ENCODE measurements at regions not wholly inside any gene's neighbourhood (a gene's known extent, or its start where the extent isn't known, plus 50 kb on each side); places are given as distances from the start of the nearest gene placed in this dataset.

DNA sequence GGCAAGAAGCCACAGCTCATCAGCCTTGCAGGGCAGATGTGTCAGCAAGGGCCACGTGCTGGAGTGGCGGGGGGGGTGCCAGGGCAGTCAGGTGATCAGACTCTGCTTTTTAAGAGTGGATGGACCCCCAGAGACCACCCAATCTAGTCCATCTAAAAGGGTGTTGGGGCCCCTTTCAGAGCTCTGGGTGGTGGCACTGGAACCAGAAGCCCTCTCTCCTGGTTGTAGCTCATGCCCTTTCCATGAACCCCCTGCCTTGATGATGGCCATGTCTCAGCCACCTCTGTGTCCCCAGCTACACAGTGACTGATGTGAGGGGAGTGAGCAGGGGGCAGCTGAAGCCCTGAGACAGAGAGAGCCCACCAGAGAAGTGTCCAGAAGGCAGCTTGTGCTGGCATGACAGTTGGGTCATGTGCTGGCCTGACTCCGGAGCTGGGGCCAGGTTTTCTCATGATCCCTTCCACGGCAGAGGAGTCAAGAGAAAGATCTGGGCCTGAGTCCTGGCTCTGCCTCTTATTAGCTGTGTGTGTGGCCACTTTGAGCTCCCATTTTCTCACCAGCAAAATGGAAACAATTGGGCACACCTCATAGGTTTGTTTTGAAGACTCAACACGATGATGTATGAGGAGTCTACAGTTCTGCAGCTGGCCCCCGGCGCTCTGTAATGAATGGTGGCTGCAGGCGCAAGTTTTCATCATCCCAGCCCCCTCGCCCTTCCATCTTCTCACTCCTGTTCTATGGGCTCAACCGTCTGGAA is 195.7 kb downstream of the ZFP36L2 start:
- DNase-seq, result no peak

DNA sequence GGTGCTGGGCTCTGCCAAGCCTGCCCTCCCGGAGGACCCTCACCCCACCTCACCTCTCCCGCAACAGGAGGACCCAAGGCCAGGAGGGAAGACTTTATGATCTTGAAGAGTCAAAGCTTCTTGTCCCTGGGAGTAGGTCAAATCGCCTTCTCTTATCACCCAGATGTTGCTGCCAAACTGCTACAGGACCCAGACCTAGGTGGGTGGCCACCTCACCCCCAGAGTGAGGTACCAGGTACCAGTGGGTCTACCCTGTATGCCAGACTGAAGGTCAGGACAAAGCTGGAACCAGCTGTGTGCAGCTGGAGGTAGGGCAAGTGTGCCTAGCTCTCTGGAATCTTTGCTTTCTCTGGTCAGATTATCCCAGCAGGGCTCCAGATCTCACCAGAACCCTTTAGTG is 197.2 kb downstream of the ZFP36L2 start:
- no peak for DNase-seq

DNA sequence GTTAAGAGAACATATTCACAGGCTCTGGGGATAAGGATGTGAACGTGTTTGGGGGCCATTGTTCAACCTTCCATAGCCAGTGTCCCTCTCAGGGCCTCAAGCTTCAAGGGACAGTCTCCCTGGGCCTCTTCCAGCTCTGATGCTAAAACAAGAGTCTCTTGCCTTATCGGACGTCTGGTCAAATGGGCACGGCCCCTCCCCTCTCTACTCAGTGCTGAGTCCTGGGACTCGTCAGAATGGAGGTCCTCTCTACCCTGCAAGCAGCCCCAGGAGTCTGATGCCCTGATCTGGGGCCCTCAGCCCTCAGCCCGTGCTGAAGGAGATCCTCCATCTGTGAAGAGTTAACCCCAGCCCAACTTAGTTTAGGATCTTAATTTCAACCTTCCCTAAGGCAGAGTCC is 198.2 kb downstream of the ZFP36L2 start:
- no peak for DNase-seq

DNA sequence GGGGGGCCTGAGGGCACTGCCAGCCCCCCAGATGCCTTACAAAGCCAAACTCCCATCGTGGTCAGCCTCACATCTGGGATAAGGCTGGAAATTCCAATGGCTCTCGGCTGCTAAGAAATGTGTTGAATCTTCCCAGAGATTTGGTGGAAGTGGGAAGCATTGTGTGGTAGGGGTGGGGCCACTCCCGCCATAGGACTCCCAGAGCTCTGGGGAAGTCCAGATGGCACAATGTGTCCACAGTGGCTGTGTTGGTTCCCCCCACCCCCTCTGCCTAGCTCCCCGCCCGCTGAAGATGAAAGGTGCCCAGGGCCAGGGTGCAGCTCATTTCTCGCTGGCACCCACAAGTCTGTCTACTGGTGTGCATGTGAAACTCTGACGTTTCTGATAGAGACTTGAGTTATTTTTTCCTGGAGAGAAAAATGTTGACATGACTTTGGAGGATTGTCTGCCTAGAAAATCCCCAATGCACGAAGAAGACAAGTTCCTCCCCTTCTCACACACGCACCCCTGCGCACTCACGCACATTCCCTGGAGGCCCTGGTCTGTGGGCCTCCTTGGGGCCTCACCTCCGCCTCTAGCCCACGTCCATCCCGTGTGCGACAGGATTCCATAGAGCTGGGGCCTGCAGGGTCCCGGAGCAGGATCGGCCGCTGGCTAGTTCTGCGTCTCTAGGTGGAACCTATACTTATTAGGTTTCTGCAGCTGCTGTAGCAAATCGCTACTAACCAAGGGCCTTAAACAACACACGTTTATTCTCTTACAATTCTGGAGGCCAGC is 199.1 kb downstream of the ZFP36L2 start:
- no peak for DNase-seq

DNA sequence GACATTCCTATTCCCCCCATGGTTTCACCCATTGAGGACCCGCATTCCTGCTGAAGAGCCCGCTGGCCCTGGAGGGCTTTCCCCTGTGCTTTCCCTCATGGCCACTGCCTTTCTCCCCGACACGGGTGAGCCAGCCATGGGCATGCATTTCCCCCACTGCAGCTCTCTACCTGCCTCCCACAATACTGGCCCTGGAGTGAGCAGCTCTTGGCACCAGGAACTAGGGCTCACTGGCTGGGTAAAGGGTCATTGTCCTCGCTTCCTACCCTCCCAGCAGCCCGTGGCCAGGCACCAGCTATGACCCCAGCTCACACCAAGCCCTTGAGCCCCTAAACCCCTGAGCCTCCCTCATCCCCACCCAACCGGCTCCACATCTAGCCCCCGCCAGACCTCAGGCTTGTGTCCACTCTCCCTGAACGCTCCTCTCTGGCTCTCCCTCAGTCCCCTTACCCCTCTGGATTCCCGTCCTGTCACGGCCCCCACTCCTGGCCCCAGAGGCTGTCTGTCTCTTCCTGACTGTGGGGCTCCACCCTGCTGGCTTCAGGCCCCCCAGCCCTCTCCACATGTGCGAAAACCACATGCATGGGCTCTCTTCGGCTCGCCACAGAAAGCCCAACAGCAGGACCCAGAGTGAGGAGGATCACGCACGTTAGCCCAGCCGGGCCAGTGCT is 199.8 kb downstream of the ZFP36L2 start:
- DNase-seq, result no peak

DNA sequence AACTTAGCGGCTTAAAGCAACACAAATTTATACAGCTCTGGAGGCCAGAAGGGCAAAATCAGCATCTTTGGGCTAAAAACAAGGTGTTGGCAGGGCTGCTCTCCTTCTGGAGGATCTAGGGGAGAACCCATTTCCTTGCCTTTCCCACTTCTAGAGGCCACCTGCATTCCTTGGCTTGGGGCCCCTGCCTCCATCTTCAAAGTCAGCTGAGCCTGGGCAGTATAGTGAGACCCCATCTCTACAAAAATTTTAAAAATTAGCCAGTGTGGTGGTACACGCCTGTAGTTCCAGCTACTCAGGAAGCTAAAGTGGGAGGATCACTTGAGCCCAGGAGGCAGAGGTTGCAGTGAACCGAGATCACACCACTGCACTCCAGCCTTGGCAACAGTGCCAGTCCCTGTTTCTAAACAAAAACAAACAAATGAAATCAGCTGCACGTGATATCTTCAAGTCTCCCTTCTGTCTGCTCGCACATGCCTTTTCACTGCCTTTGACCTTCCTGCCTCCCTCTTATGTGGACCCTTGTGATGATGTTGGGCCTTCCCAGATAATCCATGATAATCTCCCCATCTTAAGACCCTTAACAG is 200.6 kb downstream of the ZFP36L2 start:
- no peak for DNase-seq

DNA sequence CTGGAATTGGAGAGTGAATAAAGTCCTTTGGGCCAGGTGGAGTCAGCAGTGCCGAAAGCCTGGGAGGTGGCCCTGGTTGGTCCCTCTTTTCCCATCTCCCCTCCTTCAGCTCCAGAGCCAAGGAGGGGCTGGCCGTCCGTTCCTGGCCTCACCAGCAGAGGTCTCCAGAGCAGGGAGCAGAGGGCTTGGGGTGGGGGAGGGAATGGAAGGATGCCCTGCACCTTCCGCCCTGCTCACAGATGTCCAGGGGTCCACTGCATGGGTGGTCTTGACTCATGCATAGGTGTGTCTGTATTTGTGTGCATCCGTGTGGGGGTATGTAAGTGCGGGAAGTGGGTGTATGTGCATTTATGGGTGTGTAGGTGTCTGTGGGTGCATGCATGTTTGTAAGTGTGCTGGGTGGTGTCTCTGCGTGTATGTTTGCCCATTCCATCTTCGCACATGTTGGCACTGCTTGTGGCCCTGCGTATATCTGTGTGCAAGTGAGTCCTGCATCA is 201.8 kb downstream of the ZFP36L2 start:
- DNase-seq, result peak; percentile 21

DNA sequence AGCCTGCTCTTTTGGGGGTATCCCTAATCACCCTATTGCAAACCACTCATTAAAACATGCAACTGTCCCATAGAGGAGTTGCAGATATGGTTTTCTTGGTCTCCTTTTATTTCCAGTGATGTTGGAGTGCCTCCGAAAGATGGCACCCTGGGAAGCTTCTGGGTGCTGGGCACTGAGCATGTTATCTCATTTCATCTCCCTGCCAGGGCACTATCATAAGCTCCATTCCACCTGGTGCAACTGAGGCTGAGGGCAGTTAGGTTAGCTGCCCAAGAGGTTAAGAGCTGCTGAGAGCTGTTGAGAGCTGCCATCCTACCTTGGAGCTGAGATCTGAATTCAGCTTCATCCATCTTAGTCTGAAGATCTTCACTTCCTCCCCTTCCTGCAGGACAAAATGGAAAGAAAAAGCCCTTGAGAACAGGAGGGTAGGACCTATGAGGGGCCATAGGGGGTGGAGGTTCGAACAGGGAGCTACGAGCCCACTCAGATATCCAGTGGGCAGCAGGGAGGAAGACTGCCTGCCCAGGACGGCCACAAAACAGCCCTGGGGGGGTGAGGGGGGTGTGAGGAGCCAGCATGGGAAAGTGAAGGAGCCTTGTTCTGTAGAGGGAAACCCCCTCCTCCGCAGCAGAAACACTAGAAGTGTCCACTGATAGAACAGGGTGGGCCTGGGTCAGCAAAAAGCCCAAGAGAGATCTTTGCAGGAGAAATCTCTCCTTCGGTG is 202.5 kb downstream of the ZFP36L2 start:
- DNase-seq, result no peak

DNA sequence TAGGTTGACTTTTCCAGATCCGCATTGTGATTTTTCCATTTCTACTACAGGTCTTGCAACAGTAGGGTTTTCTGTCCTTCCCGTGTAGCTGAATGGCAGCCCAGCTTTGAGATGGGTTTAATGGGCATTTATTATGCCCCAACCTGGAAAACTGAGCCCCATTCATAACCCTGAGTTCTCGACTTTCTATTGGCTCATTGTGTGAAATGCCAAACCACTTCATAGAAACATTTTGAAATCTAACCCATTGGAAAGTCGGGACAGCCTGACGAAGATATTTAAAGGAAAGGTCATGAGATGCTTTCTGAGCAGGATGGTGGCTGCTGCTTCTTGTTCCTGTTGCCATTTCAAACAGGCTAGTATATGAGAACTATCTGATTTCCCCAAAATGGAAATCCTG is 203.5 kb downstream of the ZFP36L2 start:
- DNase-seq, result no peak

DNA sequence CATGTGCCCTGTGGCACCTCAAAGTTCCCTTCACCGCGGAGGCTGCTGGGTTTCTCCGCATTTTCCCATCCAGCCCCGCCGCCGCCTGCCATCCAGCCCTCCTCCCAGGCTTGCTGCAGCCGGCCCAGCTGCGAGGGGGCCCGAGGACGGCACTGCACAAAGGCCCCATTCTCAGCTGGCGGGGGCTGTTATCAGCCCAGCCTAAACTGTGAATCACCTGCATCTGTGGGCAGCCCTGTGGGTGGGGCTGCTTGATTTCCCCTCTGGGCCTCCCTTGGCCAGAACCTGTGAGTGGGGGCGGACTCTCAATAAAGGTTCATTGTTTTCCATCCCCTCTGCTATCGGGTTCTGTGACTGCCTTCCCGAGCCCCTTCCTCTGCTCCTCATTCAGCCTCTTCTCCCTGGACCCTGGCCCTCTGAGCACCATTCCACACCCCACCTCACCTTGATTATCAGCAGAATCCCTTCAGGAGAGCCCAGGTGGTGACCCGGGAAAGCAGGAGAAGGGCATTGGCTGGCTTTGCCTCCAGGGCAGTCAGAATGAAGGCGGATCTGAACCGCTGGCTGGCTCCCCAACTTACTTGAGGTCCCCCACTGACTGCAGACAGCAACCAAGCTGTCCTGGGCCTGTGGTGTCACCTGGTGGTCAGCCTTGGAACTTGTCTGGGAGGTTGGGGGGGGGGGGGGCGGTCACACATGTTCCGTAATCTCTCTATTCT is 204.5 kb downstream of the ZFP36L2 start:
- no peak for DNase-seq

DNA sequence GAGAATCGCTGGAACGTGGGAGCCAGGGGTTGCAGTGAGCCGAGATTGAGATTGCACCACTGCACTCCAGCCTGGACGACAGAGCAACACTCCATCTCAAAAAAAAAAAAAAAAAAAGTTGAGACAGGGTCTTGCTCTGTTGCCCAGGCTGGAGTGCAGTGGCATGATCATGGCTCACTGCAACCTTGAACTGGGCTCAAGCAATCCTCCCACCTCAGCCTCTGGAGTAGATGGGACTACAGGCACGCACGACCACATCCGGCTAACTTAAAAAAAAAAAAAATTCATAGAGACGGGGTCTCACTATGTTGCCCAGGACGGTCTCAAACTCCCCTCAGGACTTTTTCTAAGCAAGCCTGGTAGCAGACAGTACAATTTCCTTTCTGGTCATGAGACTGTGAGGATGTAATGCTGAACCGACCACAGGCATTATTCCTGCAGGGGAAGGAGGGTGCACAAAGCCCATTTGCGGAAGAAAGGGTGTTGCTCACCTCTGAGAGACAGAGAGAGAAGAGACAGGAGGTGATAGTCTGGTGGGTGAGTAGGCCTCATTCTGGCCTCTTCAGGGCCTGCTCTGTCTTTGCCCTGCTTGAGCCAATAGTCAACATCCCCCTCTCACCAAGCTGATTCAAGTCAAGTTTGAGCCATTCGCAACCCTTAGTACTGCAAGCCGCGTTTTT is 205.3 kb downstream of the ZFP36L2 start:
- DNase-seq, result no peak

DNA sequence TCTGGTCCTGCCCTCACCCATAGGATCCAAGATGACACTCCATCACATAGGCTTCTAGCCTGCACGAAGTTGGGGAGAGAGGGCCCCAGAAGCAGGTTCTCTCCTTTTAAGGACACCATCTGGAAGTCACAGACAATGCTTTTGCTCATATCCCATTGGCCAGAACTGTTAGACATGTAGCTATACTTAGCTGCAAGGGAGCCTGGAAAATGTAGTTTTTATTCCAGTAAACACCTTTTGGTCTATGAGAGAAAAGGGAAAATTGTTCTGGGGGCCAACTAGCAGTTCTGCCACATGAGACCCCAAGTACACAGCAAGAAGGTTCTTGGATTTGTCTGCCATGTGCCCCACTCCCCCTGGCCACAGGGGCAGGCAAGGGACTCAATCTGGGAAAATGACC is 206.1 kb downstream of the ZFP36L2 start:
- no peak for DNase-seq

DNA sequence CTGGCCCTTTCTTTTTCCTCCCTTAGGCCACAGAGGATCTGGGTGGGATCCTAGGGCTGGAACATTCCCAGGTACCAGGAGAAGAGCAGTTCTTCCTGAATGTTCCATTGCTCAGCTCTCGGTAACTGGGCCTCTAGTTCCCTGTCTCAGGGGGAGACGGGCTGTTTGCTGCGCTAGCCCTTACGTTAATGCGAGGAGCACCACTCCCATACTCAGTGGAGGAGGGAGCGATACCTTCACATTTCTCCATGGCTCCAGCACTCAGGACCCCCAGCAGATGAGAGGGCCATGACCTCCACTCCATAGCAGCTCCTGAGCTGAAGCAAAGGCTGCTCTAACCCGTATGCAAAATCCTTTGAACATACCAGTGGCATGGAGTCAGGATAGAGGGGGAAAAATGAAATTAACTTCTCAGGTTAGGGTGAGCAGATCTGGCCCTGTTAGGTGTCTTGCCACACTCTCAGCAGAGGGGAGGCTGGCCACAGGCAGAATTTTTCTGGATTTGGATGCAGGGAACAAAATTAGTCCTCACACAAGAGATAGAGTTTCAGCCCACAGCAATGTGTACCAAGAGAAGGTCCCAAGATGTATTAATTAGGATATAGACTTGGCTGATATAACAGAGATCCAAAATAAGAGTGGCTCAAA is 206.7 kb downstream of the ZFP36L2 start:
- DNase-seq, result no peak

DNA sequence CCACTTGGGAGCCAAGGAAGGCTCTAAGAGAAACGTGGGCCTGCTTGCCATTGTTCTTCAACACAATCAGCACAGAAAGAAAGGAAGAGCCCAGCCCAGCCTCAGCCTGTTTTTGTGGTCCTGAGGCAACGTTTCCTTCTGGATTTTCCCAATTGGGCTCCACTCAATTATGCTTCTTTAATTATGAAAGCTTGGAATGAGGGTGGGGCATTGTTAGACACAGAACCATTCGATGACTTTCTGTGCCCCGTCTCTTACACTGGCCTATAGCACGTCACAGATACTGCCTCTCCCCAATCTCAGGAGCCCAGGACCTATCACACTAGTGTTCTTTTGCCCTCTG is 207.4 kb downstream of the ZFP36L2 start:
- no peak for DNase-seq

DNA sequence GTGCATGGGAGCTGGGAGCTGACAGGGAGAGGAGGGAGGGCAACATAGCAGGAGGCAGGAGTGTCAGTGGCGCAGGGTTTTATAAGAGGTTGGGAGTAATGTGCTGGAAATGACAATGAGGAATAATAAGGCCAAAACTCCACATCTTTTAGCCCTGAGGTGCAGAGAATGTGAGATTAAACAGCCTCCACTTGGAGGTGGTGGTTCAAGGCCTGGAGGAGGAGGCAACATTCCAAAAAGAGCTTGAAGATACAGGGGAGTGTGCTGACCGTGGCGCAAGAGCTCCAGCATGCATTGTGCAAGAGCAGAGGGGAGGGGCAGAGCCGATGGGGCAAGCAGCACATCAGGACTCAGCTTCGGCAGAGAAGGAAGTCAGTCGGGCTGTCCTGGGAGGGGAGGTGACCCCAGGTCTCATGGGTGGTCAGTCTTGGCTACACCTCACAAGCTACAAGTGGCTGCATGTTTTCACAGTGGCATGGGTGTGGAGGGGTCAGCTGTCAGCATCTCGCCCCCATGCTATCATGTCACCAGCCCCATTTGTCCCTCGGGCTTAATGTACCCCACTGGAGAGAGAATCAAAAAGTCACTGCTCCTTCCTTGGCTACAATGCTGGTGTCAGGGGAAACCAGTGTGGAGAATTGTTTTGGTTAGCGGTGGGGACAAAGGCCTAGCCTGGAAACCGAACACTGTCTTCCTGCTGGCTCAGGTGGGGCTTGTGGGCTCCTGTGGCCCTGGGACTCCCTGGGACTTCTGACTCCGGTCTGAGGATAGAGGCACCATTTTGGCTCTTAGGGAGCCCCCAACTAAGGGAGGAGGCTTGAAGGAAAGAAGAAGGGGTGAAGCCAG is 208.0 kb downstream of the ZFP36L2 start:
- no peak for DNase-seq

DNA sequence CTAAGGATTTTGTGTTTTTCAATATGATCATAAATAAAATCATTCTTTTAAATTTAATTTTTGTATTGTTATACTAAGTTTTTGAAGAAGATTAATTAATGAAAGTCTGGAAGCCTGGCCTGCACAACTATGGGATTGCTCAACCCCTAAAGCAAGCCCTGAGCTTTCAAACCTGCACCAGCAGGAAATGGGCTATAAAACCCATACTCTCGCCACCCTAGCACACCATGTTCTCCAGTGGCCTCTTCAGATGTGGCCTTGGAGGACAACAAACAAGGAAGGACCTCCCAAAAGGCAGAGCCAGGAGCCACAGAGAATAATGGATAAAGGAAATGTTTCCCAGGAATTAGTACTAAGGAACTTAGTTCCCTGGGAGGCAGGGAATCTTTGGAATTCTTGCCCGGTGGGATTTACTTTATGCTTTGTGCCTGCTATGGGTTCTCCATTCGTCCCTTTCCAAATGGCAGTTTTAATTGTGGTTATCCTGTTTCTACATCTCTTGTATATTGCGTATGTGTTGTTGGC is 212.5 kb downstream of the ZFP36L2 start:
- DNase-seq, result no peak

DNA sequence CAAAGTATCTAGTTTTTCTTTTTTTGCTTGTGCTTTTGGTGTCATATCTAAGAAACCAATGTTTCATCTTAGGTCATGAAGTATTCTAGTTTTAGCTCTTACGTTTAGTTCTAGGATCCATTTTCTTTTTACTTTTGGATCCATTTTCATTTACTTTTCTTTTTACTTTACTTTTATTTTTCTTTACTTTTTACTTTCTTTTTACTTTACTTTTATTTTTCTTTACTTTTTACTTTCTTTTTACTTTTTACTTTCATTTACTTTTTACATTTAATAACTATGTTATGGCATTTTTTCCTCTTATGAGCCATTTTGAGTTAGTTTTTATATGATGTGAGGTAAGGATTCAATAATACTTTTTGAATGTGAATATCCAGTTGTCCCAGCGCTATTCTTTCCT is 213.4 kb downstream of the ZFP36L2 start:
- DNase-seq, result no peak

DNA sequence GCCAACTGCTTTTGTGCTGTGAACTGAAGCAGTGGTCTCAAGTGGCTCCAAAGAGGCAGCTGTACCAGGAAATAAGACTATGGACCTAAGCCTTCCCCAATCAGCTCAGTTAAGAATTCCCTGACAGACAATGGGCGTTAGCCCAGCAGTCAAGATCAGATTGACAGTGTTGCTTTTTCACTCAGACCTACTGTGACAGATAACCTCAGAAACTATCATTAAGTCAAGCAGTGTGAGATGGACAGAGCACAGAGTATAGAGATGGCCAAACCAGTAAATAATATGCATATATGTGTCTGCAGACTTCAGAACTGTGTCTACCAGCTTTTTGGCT is 215.3 kb downstream of the ZFP36L2 start:
- no peak for DNase-seq

DNA sequence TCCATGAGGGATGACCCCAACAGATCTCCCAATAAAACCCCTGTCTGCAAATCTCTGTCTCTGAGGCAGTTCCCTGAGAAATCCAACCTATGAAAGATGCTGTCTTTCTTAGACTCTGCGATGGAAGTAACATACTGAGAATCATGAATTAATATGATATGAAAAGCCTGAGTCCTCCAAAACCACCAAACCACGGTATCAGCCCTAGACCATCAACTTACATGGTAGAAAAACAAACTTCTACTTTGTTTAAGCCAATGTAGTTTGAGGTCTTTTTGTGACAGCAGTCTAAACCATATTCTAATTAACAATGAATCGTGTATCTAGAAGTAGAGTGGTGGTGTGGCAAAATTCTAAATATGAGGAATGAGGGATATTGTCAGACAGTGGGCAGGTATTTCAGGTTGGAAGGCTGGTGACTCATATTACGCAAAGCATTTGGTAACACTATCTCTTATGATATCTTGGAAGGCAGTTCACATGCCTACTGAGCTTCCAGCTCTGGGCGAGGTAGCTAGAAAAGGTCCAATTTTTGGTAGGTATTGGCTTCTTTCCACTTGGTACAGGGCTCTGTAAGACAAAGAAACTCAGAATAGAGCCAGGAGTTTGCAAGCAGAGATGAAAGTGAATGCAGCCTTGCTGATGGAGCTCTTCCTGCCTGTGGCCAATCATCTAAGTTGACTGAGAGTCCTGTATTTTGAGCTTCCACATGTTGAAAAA is 215.8 kb downstream of the ZFP36L2 start:
- no peak for DNase-seq

All from NCI-H1092 treated with DMSO at 0.1 percent for 48 hours (cell line).